ENCODE measurements at regions not wholly inside any gene's neighbourhood (a gene's known extent, or its start where the extent isn't known, plus 50 kb on each side); places are given as distances from the start of the nearest gene placed in this dataset.

DNA sequence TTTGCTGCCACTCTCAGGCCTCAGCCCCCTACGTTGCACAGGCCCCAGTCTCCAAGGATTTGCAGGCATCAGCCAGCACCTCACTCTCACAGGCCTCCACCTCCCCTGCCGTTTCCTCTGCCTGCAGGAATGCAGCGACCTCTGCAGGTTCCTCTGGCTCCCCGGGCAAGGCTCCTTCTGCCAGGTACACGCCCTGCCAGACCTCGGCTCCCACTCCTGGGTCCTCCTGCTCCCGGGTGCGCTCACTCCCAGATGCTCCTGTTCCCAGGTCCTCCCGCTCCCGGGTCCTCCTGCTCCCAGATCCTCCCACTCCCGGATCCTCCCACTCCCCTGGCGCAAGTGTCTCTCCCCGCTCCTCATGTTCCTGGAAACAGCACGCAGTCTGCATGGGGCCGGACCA is 144.4 kb upstream of the RADX start:
- H3K4me3 ChIP-seq = no peak overlapping the region
- TF ChIP-seq, protein P1, sequence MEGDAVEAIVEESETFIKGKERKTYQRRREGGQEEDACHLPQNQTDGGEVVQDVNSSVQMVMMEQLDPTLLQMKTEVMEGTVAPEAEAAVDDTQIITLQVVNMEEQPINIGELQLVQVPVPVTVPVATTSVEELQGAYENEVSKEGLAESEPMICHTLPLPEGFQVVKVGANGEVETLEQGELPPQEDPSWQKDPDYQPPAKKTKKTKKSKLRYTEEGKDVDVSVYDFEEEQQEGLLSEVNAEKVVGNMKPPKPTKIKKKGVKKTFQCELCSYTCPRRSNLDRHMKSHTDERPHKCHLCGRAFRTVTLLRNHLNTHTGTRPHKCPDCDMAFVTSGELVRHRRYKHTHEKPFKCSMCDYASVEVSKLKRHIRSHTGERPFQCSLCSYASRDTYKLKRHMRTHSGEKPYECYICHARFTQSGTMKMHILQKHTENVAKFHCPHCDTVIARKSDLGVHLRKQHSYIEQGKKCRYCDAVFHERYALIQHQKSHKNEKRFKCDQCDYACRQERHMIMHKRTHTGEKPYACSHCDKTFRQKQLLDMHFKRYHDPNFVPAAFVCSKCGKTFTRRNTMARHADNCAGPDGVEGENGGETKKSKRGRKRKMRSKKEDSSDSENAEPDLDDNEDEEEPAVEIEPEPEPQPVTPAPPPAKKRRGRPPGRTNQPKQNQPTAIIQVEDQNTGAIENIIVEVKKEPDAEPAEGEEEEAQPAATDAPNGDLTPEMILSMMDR (IDR thresholded peaks at IDR 0.05) = no peak
- no peak for TF ChIP-seq POLR2A (IDR thresholded peaks at IDR 0.05)
- TF ChIP-seq POLR2AphosphoS5 (IDR thresholded peaks at IDR 0.05) = no peak
- H3K27me3 ChIP-seq = peaks cover 0 to 49% of the 10 kb centered on the region in 2 donors
- no peaks in the 10 kb centered on the region for H3K36me3 ChIP-seq
- H3K9me3 ChIP-seq = no peaks in the 10 kb centered on the region
- no peak for DNase-seq (ENCODE audit: low spot score in 2 of 2)
- no peak overlapping the region for H3K27ac ChIP-seq
- H3K4me1 ChIP-seq = no peaks in the 10 kb centered on the region
- intact Hi-C loops (cut with DNase I; ENCODE audit: low total_unique reads) = loop anchor here (10.0 kb wide), 1 partner anchor 1917 kb away; no protein-coding TSS in a partner anchor

DNA sequence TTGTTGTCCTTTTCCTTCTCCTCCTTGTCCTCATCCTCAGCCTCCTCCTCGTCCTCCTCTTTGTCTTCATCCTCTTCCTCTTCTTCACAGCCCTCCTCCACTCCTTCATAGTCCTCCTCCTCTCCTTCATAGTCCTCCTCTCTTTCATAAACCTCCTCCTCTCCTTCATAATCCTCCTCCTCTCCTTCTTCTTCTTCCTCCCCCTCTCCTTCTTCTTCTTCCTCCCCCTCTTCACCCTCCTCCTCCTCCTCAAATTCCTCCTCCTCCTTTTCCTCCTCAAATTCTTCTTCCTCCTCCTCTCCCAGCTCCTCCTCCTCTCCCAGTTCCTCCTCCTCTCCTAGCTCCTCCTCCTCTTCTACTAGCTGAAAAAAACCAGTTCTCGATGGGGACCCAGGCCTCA is 143.8 kb upstream of the RADX start:
- intact Hi-C loops (cut with DNase I; ENCODE audit: low total_unique reads) = loop anchor here (10.0 kb wide), 1 partner anchor 1917 kb away; no protein-coding TSS in a partner anchor
- H3K27ac ChIP-seq = no peak overlapping the region
- H3K27me3 ChIP-seq = peaks cover 0 to 45% of the 10 kb centered on the region in 2 donors
- no peaks in the 10 kb centered on the region for H3K36me3 ChIP-seq
- H3K4me1 ChIP-seq = no peaks in the 10 kb centered on the region
- H3K9me3 ChIP-seq = no peaks in the 10 kb centered on the region
- TF ChIP-seq, protein P1 (IDR thresholded peaks at IDR 0.05) = no peak
- TF ChIP-seq POLR2A (IDR thresholded peaks at IDR 0.05) (no peak), POLR2AphosphoS5 (IDR thresholded peaks at IDR 0.05) (no peak)
- no peak for DNase-seq (ENCODE audit: low spot score in 2 of 2)
- H3K4me3 ChIP-seq = no peak overlapping the region

DNA sequence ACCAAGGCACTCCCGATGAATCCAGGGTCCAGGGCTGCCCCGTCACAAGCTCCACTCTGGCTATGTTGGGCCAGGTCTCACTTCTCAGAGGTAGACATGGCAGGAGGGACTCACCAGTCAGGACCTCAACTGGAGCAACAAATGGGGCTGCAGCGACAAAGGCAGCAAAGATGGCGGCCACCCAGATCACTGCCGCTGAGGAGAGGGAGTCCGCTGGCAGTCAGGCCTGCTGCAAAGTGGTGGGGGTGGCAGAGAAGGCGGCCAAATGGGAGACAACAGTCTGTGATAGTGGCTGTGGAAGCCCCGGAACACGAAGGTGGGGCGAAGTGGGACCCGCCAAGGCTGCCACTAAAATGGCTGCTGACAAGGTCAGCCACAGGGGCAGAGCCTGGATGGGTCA is 143.3 kb upstream of the RADX start:
- DNase-seq (ENCODE audit: low spot score in 2 of 2) = no peak
- intact Hi-C loops (cut with DNase I; ENCODE audit: low total_unique reads) = loop anchor here (10.0 kb wide), 1 partner anchor 1916 kb away; no protein-coding TSS in a partner anchor
- Histone ChIP-seq H3K27me3 (peaks cover 0 to 41% of the 10 kb centered on the region in 2 donors), H3K4me3 (no peak overlapping the region), H3K4me1 (no peaks in the 10 kb centered on the region), H3K9me3 (no peaks in the 10 kb centered on the region), H3K27ac (no peak overlapping the region), H3K36me3 (no peaks in the 10 kb centered on the region)
- TF ChIP-seq, protein P1 (IDR thresholded peaks at IDR 0.05) = no peak
- TF ChIP-seq POLR2AphosphoS5 (IDR thresholded peaks at IDR 0.05) (no peak), POLR2A (IDR thresholded peaks at IDR 0.05) (no peak)

DNA sequence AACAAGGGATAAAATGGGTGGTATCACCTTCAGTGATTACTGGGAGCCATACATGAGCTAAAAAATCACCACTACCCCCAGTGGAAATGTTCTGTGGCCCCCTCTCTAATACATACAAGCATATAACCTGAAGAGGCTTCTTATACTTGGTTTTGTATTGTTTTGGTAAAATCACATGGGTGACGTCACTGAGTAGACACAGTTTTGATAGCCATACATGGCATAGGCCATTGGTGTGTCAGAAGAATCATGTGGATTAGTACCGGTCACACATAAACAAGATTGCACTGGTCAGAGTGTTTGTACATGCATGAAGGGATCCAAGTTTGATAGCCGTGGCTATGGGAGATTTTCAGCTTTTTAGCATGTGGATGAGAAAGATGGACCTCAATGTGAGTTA is 131.9 kb upstream of the RADX start:
- Histone ChIP-seq H3K27ac (no peak overlapping the region), H3K27me3 (peaks cover 0 to 58% of the 10 kb centered on the region in 2 donors), H3K4me1 (no peaks in the 10 kb centered on the region), H3K9me3 (no peaks in the 10 kb centered on the region), H3K4me3 (no peak overlapping the region), H3K36me3 (no peaks in the 10 kb centered on the region)
- TF ChIP-seq, protein P1 (IDR thresholded peaks at IDR 0.05) = no peak
- no peak for TF ChIP-seq POLR2A (IDR thresholded peaks at IDR 0.05)
- no peak for DNase-seq (ENCODE audit: low spot score in 2 of 2)
- intact Hi-C loops (cut with DNase I; ENCODE audit: low total_unique reads) = no loop called here

DNA sequence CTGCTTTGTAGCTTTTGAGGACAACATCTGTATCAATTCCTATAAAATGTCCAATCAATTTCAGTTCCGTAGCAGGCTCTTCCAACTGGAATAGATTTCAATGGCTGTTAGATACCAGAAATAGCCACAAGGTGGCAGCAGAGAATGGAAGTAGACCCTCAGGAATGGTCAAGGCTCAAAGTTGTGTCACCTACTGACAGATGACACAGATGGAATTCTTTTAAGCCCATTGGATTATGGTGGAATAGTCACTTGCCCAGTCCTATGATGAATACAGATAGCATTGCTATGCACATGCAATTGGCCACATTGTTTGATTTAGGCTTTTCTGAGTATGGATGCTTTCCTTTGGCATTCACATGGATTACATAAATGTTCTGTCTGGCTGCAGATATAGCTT is 130.4 kb upstream of the RADX start:
- no peak for DNase-seq (ENCODE audit: low spot score in 2 of 2)
- Histone ChIP-seq H3K4me3 (no peak overlapping the region), H3K4me1 (no peaks in the 10 kb centered on the region), H3K27ac (no peak overlapping the region), H3K36me3 (no peaks in the 10 kb centered on the region), H3K9me3 (no peaks in the 10 kb centered on the region), H3K27me3 (peaks cover 0 to 62% of the 10 kb centered on the region in 2 donors)
- intact Hi-C loops (cut with DNase I; ENCODE audit: low total_unique reads) = no loop called here
- TF ChIP-seq, protein P1 (IDR thresholded peaks at IDR 0.05) = peak; percentile 51 to 76 (median 53)
- TF ChIP-seq POLR2AphosphoS5 (IDR thresholded peaks at IDR 0.05) (no peak), POLR2A (IDR thresholded peaks at IDR 0.05) (no peak)
